Tibial nerve (tissue), 3 donors: ENCODE measurements at regions not wholly inside any gene's neighbourhood (a gene's known extent, or its start where the extent isn't known, plus 50 kb on each side); places are given as distances from the start of the nearest gene placed in this dataset.

Experiments
- CTCF ChIP-seq, 5 experiments: fragments of 200-600 bp in 3 of 5; fragments of 450-650 bp in 2 of 5; sonication (generic) in 3 of 5; IDR thresholded peaks; one replicate each; pipeline ENCODE4 v1.5.1; 2016 to 2019; ENCODE audit warnings: antibody characterized with exemption in 5 of 5, mild to moderate bottlenecking in 3 of 5, moderate library complexity in 2 of 5
- POLR2A ChIP-seq, 2 donors: fragments of 450-650 bp; IDR thresholded peaks; one replicate each; pipeline ENCODE4 v1.6.1; 2017; ENCODE audit warnings: antibody characterized with exemption in 2 of 2, mild to moderate bottlenecking in 2 of 2, moderate library complexity in 2 of 2

DNA sequence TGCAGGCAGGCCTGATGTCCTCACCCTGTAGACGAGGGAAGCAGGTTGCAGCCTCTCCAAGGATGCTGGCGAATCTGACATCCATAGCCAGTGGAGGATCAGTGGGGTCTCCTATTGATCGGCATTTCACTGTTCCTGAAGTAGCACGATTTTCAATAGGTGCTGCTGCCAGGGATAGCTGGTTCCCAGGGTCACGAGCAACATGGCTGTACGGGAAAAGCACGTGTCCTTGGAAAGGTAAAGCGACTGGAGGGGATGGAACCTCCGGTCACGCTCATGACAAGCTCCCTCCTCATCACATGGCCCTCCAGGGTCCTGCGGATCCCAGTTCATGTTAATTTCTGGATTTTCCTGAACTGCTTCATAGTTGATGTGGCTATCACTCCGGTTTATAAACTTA is 373.7 kb upstream of the SMIM21 start:
- TF ChIP-seq CTCF (IDR thresholded peaks at IDR 0.05) (no peak), POLR2A (IDR thresholded peaks at IDR 0.05) (no peak)
